IMR-90 (cell line): ENCODE measurements at regions not wholly inside any gene's neighbourhood (a gene's known extent, or its start where the extent isn't known, plus 50 kb on each side); places are given as distances from the start of the nearest gene placed in this dataset.

Experiments used
- ATAC-seq: fragments of 200-7000 bp; cut with Tn5 transposase; 2 replicates; pipeline ENCODE4 v1.9.1; 2020; ENCODE audit warnings: low read depth, mild to moderate bottlenecking, moderate library complexity
- BruUV-seq: library from RNA; stranded (reverse); fragments of 400-500 nt; replicated peaks from 2 replicates; lab custom pipeline; 2021; lab: Mats Ljungman, UMichigan
- CTCF ChIA-PET: fragments of 300-600 bp; formaldehyde crosslinking; extraction: SDS; loops from one replicate; lab custom pipeline; 2021; ENCODE audit warnings: antibody characterized with exemption; lab: Yijun Ruan, JAX
- POLR2A ChIA-PET: fragments of 300-600 bp; sonication (Branson Sonifier 250); formaldehyde crosslinking; loops from one replicate; lab custom pipeline; 2022; ENCODE audit warnings: antibody characterized with exemption; ENCODE audit not compliant: unreplicated experiment; lab: Charles Lee
- DNase-seq: peaks from one replicate; pipeline ENCODE4 v3.0.0; 2013
- H2AFZ ChIP-seq: replicated peaks from 2 replicates; pipeline ENCODE3; 2013; ENCODE audit warnings: low read length, mild to moderate bottlenecking; ENCODE audit not compliant: poor library complexity
- H2AK5ac ChIP-seq: 2 replicates; pipeline ENCODE4 v1.6.1; 2013; ENCODE audit warnings: low read depth, low read length, inconsistent platforms
- H2AK9ac ChIP-seq: replicated peaks from 2 replicates; pipeline ENCODE3; 2013; ENCODE audit warnings: mild to moderate bottlenecking, low read depth, low read length, moderate library complexity; ENCODE audit not compliant: poor library complexity
- H2BK120ac ChIP-seq: 2 replicates; pipeline ENCODE4 v1.6.1; 2013; ENCODE audit warnings: low read depth, low read length, inconsistent platforms
- H2BK15ac ChIP-seq: 3 replicates; pipeline ENCODE4 v1.6.1; 2013; ENCODE audit warnings: low read depth, low read length, inconsistent platforms
- H2BK20ac ChIP-seq: 2 replicates; pipeline ENCODE4 v1.6.1; 2013; ENCODE audit warnings: low read depth, mild to moderate bottlenecking, inconsistent platforms, low read length, moderate library complexity
- H2BK5ac ChIP-seq: 2 replicates; pipeline ENCODE4 v1.6.1; 2013; ENCODE audit warnings: mild to moderate bottlenecking, low read depth, low read length, inconsistent platforms; ENCODE audit not compliant: poor library complexity, severe bottlenecking
- H3K14ac ChIP-seq: replicated peaks from 2 replicates; pipeline ENCODE4 v1.6.1; 2013; ENCODE audit warnings: low read depth, low read length, inconsistent platforms
- H3K18ac ChIP-seq: 2 replicates; pipeline ENCODE4 v1.6.1; 2013; ENCODE audit warnings: low read depth, low read length, control low read depth
- H3K23ac ChIP-seq: 2 replicates; pipeline ENCODE4 v1.6.1; 2013; ENCODE audit warnings: low read depth, low read length, inconsistent platforms
- H3K27ac ChIP-seq: 2 replicates; pipeline ENCODE4 v1.5.1; 2013; ENCODE audit warnings: mild to moderate bottlenecking, control low read depth, low read length; ENCODE audit not compliant: insufficient read depth
- H3K27me3 ChIP-seq: 2 replicates; pipeline ENCODE4 v1.6.1; 2013; ENCODE audit warnings: low read length; ENCODE audit not compliant: control insufficient read depth, insufficient read depth
- H3K36me3 ChIP-seq: 2 replicates; pipeline ENCODE4 v1.6.1; 2013; ENCODE audit warnings: low read length, mixed read lengths; ENCODE audit not compliant: control insufficient read depth, insufficient read depth
- H3K4ac ChIP-seq: 2 replicates; pipeline ENCODE4 v1.6.1; 2013; ENCODE audit warnings: low read depth, low read length, inconsistent platforms
- H3K4me1 ChIP-seq: 2 replicates; pipeline ENCODE4 v1.6.1; 2013; ENCODE audit warnings: low read length, mixed read lengths; ENCODE audit not compliant: control insufficient read depth, insufficient read depth
- H3K4me2 ChIP-seq: 2 replicates; pipeline ENCODE4 v1.6.1; 2013; ENCODE audit warnings: low read depth, mild to moderate bottlenecking, control low read depth, low read length, moderate library complexity
- H3K4me3 ChIP-seq: 2 replicates; pipeline ENCODE4 v1.5.1; 2013; ENCODE audit warnings: low read depth, mild to moderate bottlenecking, control low read depth, low read length, moderate library complexity; ENCODE audit not compliant: insufficient read depth
- H3K56ac ChIP-seq: 2 replicates; pipeline ENCODE4 v1.6.1; 2013; ENCODE audit warnings: low read length, inconsistent platforms; ENCODE audit not compliant: insufficient read depth; ENCODE audit errors: extremely low read depth
- H3K79me1 ChIP-seq, 2 experiments: 2 replicates each; pipeline ENCODE4 v1.6.1; 2013; ENCODE audit warnings: low read length in 2 of 2, inconsistent platforms in 1 of 2, low read depth in 1 of 2
- H3K9ac ChIP-seq: 2 replicates; pipeline ENCODE4 v1.6.1; 2013; ENCODE audit warnings: low read depth, low read length, control low read depth
- H3K9me1 ChIP-seq: 2 replicates; pipeline ENCODE4 v1.6.1; 2013; ENCODE audit warnings: low read length, inconsistent platforms; ENCODE audit not compliant: insufficient read depth
- H3K9me3 ChIP-seq: 2 replicates; pipeline ENCODE4 v1.6.1; 2013; ENCODE audit warnings: low read length; ENCODE audit not compliant: control insufficient read depth, insufficient read depth
- H4K20me1 ChIP-seq: 2 replicates; pipeline ENCODE4 v1.6.1; 2013; ENCODE audit warnings: low read length, inconsistent platforms; ENCODE audit not compliant: insufficient read depth
- H4K5ac ChIP-seq: 2 replicates; pipeline ENCODE4 v1.6.1; 2013; ENCODE audit warnings: mild to moderate bottlenecking, low read depth, low read length, control low read depth
- H4K8ac ChIP-seq, 2 experiments: 2 replicates each; pipeline ENCODE4 v1.6.1; 2013; ENCODE audit warnings: low read depth in 2 of 2, low read length in 2 of 2, control low read depth in 1 of 2, inconsistent platforms in 1 of 2
- H4K91ac ChIP-seq: 2 replicates; pipeline ENCODE4 v1.6.1; 2013; ENCODE audit warnings: low read depth, low read length, inconsistent platforms; ENCODE audit not compliant: insufficient read depth
- BHLHE40 ChIP-seq: fragments of 150-350 bp; IDR thresholded peaks from 2 replicates; pipeline ENCODE4 v1.6.1; 2016; ENCODE audit warnings: mild to moderate bottlenecking, low read depth, low read length
- CEBPB ChIP-seq: IDR thresholded peaks from 2 replicates; pipeline ENCODE4 v1.6.1; 2012; ENCODE audit warnings: low read depth, low read length, improper control_type of control experiment
- CHD1 ChIP-seq: IDR thresholded peaks from 2 replicates; pipeline ENCODE4 v1.6.1; 2012; ENCODE audit warnings: low read depth, low read length, improper control_type of control experiment
- CTCF ChIP-seq: conservative IDR thresholded peaks from 2 replicates; pipeline ENCODE4 v1.5.1; 2012; ENCODE audit warnings: mild to moderate bottlenecking, low read depth, low read length, improper control_type of control experiment
- ELK1 ChIP-seq: fragments of 150-350 bp; IDR thresholded peaks from 2 replicates; pipeline ENCODE4 v1.6.1; 2016; ENCODE audit warnings: low read depth, mild to moderate bottlenecking, low read length, moderate library complexity, borderline replicate concordance
- FOS ChIP-seq: fragments of 150-350 bp; IDR thresholded peaks from 2 replicates; pipeline ENCODE4 v1.6.1; 2016; ENCODE audit warnings: low read depth, low read length
- MAFK ChIP-seq: IDR thresholded peaks from 2 replicates; pipeline ENCODE4 v1.6.1; 2012; ENCODE audit warnings: low read depth, low read length, improper control_type of control experiment
- MAZ ChIP-seq: IDR thresholded peaks from 2 replicates; pipeline ENCODE4 v1.6.1; 2012; ENCODE audit warnings: low read depth, mild to moderate bottlenecking, low read length, improper control_type of control experiment, moderate library complexity, borderline replicate concordance
- MXI1 ChIP-seq: IDR thresholded peaks from 2 replicates; pipeline ENCODE4 v1.6.1; 2012; ENCODE audit warnings: low read depth, mild to moderate bottlenecking, low read length, moderate library complexity, borderline replicate concordance
- NFE2L2 ChIP-seq: fragments of 150-350 bp; IDR thresholded peaks from 2 replicates; pipeline ENCODE4 v1.6.1; 2016; ENCODE audit warnings: low read depth, mild to moderate bottlenecking, low read length
- POLR2A ChIP-seq: IDR thresholded peaks from 2 replicates; pipeline ENCODE4 v1.6.1; 2012; ENCODE audit warnings: mild to moderate bottlenecking, low read depth, low read length
- RAD21 ChIP-seq: IDR thresholded peaks from 2 replicates; pipeline ENCODE4 v1.6.1; 2012; ENCODE audit warnings: low read length, improper control_type of control experiment
- RCOR1 ChIP-seq: IDR thresholded peaks from 2 replicates; pipeline ENCODE4 v1.6.1; 2012; ENCODE audit warnings: mild to moderate bottlenecking, low read length, improper control_type of control experiment; ENCODE audit not compliant: insufficient replicate concordance
- RFX5 ChIP-seq: IDR thresholded peaks from 2 replicates; pipeline ENCODE4 v1.8.0; 2012; ENCODE audit warnings: low read depth, mild to moderate bottlenecking, low read length, moderate library complexity
- SMC3 ChIP-seq: fragments of 150-350 bp; IDR thresholded peaks from 2 replicates; pipeline ENCODE4 v1.6.1; 2016; ENCODE audit warnings: low read depth, mild to moderate bottlenecking, antibody characterized with exemption, low read length, moderate library complexity
- USF2 ChIP-seq: fragments of 150-350 bp; IDR thresholded peaks from 2 replicates; pipeline ENCODE4 v1.6.1; 2017; ENCODE audit warnings: mild to moderate bottlenecking, antibody characterized with exemption, low read length, low read depth
- WGBS, 2 experiments: methylation state at CpG; one replicate each; pipeline versions ENCODE4 v1.1.5 to v1.1.7; 2013; ENCODE audit warnings: missing lambda C conversion rate in 2 of 2; ENCODE audit not compliant: insufficient read length in 1 of 2; ENCODE audit errors: extremely low coverage in 2 of 2; 5-methylcytosine and 5-hydroxymethylcytosine counted together
- dilution Hi-C: fragments of 300-500 bp; cut with HindIII; formaldehyde crosslinking; loops from one replicate; pipeline ENCODE4 v1.14.3; 2018; ENCODE audit warnings: low sequenced_read_pairs; ENCODE audit not compliant: unreplicated experiment
- in situ Hi-C: fragments of 300-500 bp; cut with MboI; formaldehyde crosslinking; loops from 3 replicates; pipeline ENCODE4 v1.14.3; 2019; ENCODE audit warnings: low sequenced_read_pairs, inconsistent platforms, mixed read lengths
- intact Hi-C: fragments of 100-400 bp; cut with micrococcal nuclease; formaldehyde crosslinking; loops from 2 replicates; pipeline ENCODE4 v1.10.0; 2022

GRCh38 chr21:35238119-35238518, 189.0 kb upstream of the RUNX1 start:
- ChIA-PET POLR2A (interaction anchor here (0.6 kb wide), 1 partner anchor 9 kb away, joined by 3 read pairs; no protein-coding TSS in a partner anchor), CTCF (no interaction called here)
- Histone ChIP-seq H3K27ac (no peak overlapping the region), H4K8ac (no peak overlapping the region), H2AK9ac (no peak overlapping the region), H3K56ac (no peak overlapping the region), H2AFZ (no peak overlapping the region), H4K5ac (no peak overlapping the region), H3K4me2 (no peak overlapping the region), H3K27me3 (no peaks in the 10 kb centered on the region), H3K14ac (no peak overlapping the region), H2BK15ac (no peak overlapping the region), H3K9me3 (peaks cover 2% of the 10 kb centered on the region), H3K4me1 (no peaks in the 10 kb centered on the region), H3K4ac (no peak overlapping the region), H2AK5ac (no peak overlapping the region), H4K20me1 (no peaks in the 10 kb centered on the region), H2BK20ac (no peak overlapping the region), H3K36me3 (no peaks in the 10 kb centered on the region), H3K4me3 (no peak overlapping the region), H3K9me1 (0 out of 2 replicates have a peak, but pooled peaks cover 3% of the 10 kb centered on the region), H2BK120ac (no peak overlapping the region; the same call in 1 of the 2 replicates), H3K79me1 (no peaks in the 10 kb centered on the region), H3K9ac (no peak overlapping the region), H3K18ac (no peak overlapping the region), H3K23ac (no peak overlapping the region), H2BK5ac (no peak overlapping the region), H4K91ac (no peak overlapping the region)
- BruUV-seq, result no TSS peak
- WGBS, 2 experiments, result 100% methylated on average over 1 of the region's 2 CpGs; no CpG with 5 or more reads in 1 of the 2 experiments
- DNase-seq, result no peak
- intact Hi-C loops (no loop called here), dilution Hi-C loops (no loop called here), in situ Hi-C loops (no loop called here)
- TF ChIP-seq RFX5, result no peak
- no peak for TF ChIP-seq CHD1
- no peak for TF ChIP-seq BHLHE40
- TF ChIP-seq MXI1, result no peak
- no peak for TF ChIP-seq SMC3
- TF ChIP-seq USF2, result no peak
- no peak for TF ChIP-seq RAD21
- no peak for TF ChIP-seq CEBPB
- TF ChIP-seq MAFK, result no peak
- TF ChIP-seq POLR2A, result no peak
- TF ChIP-seq FOS, result no peak
- no peak for TF ChIP-seq RCOR1
- TF ChIP-seq ELK1, result no peak
- TF ChIP-seq MAZ, result no peak
- TF ChIP-seq CTCF, result no peak
- no peak for TF ChIP-seq NFE2L2
- no peak for ATAC-seq
